Kidney epithelial cell (primary cell): ENCODE measurements at regions not wholly inside any gene's neighbourhood (a gene's known extent, or its start where the extent isn't known, plus 50 kb on each side); places are given as distances from the start of the nearest gene placed in this dataset.

Experiments used
- DNase-seq: peaks from one replicate; pipeline ENCODE4 v3.0.0-alpha.2; 2010; ENCODE audit warnings: low read depth
- H3K27me3 ChIP-seq: 2 replicates; pipeline ENCODE4 v1.6.0; 2011; ENCODE audit warnings: low read length; ENCODE audit not compliant: control insufficient read depth, insufficient read depth
- H3K36me3 ChIP-seq: 2 replicates; pipeline ENCODE4 v1.5.1; 2011; ENCODE audit warnings: low read length; ENCODE audit not compliant: control insufficient read depth, insufficient read depth
- H3K4me3 ChIP-seq: 2 replicates; pipeline ENCODE4 v1.5.1; 2011; ENCODE audit warnings: low read depth, mild to moderate bottlenecking, control low read depth, low read length
- CTCF ChIP-seq: IDR thresholded peaks from 2 replicates; pipeline ENCODE4 v1.5.1; 2011; ENCODE audit warnings: mild to moderate bottlenecking, moderate library complexity, low read length, control low read depth, inconsistent platforms; ENCODE audit not compliant: insufficient read depth, poor library complexity, severe bottlenecking

GRCh38 chr4:54558889-54559677, 98.7 kb upstream of the KIT start:
- peak; percentile 74 for DNase-seq
- TF ChIP-seq CTCF = no peak
- Histone ChIP-seq H3K4me3 (no peak overlapping the region), H3K27me3 (no peaks in the 10 kb centered on the region), H3K36me3 (no peaks in the 10 kb centered on the region)

GRCh38 chr4:54560513-54560912, 97.2 kb upstream of the KIT start:
- no peak for DNase-seq
- Histone ChIP-seq H3K27me3 (no peaks in the 10 kb centered on the region), H3K36me3 (no peaks in the 10 kb centered on the region), H3K4me3 (no peak overlapping the region)
- TF ChIP-seq CTCF = no peak

- Histone ChIP-seq H3K36me3 (no peaks in the 10 kb centered on the region), H3K27me3 (no peaks in the 10 kb centered on the region), H3K4me3 (no peak overlapping the region)
- TF ChIP-seq CTCF = no peak
- DNase-seq = no peak
Observed at GRCh38 chr4:54561940-54562339, 95.8 kb upstream of the KIT start.

- Histone ChIP-seq H3K36me3 (no peaks in the 10 kb centered on the region), H3K4me3 (no peak overlapping the region), H3K27me3 (no peaks in the 10 kb centered on the region)
- no peak for DNase-seq
- no peak for TF ChIP-seq CTCF
Observed at GRCh38 chr4:54566608-54567007, 91.1 kb upstream of the KIT start.

- Histone ChIP-seq H3K4me3 (no peak overlapping the region), H3K27me3 (no peaks in the 10 kb centered on the region), H3K36me3 (no peaks in the 10 kb centered on the region)
- TF ChIP-seq CTCF = no peak
- no peak for DNase-seq
Observed at GRCh38 chr4:54567327-54567726, 90.4 kb upstream of the KIT start.

GRCh38 chr4:54568184-54568583, 89.6 kb upstream of the KIT start:
- TF ChIP-seq CTCF = no peak
- H3K4me3 ChIP-seq = no peak overlapping the region
- DNase-seq = no peak
- no peaks in the 10 kb centered on the region for H3K27me3 ChIP-seq
- H3K36me3 ChIP-seq = no peaks in the 10 kb centered on the region
